Gastrocnemius medialis (tissue), 4 donors: ENCODE measurements at regions not wholly inside any gene's neighbourhood (a gene's known extent, or its start where the extent isn't known, plus 50 kb on each side); places are given as distances from the start of the nearest gene placed in this dataset.
"Not testable (repeated sequence)": the region's sequence is repeated elsewhere in the genome, so short reads cannot be mapped to it uniquely, and the experiment has no call there.

ENCODE experiments used
- ATAC-seq, 2 donors: fragments of 150-250 bp; one replicate each; pipeline ENCODE4 v1.9.1; 2016
- DNase-seq, 2 donors: peaks; one replicate each; pipeline ENCODE4 v3.0.0-alpha.2; 2019
- H3K27ac ChIP-seq, 4 donors: fragments of 200-600 bp; sonication (generic); 1 replicate in 1 of 4; 2 replicates in 3 of 4; pipeline ENCODE4 v1.5.1; 2016 to 2018; ENCODE audit warnings: mild to moderate bottlenecking in 2 of 4, moderate library complexity in 1 of 4
- H3K27me3 ChIP-seq, 3 donors: fragments of 200-600 bp; sonication (generic) in 2 of 3; 1 replicate in 1 of 3; 2 replicates in 2 of 3; pipeline versions ENCODE4 v1.5.1 to v1.6.0; 2016 to 2019; ENCODE audit warnings: mild to moderate bottlenecking in 1 of 3, moderate library complexity in 1 of 3
- H3K36me3 ChIP-seq, 2 donors: fragments of 200-600 bp; sonication (generic) in 1 of 2; one replicate each; pipeline ENCODE4 v1.5.1; 2017 to 2018
- H3K4me1 ChIP-seq, 2 donors: fragments of 200-600 bp; sonication (generic) in 1 of 2; one replicate each; pipeline ENCODE4 v1.5.1; 2016 to 2017; ENCODE audit warnings: mild to moderate bottlenecking in 2 of 2
- H3K4me3 ChIP-seq, 4 donors: fragments of 200-600 bp; sonication (generic) in 3 of 4; 1 replicate in 1 of 4; 2 replicates in 3 of 4; pipeline ENCODE4 v1.5.1; 2016 to 2019; ENCODE audit warnings: mild to moderate bottlenecking in 2 of 4
- H3K9me3 ChIP-seq, 3 donors: fragments of 200-600 bp; sonication (generic) in 2 of 3; 1 replicate in 1 of 3; 2 replicates in 2 of 3; pipeline ENCODE4 v1.5.1; 2016 to 2019
- POLR2A ChIP-seq, 2 donors: fragments of 450-650 bp; IDR thresholded peaks; one replicate each; pipeline ENCODE4 v1.6.1; 2017; ENCODE audit warnings: antibody characterized with exemption in 2 of 2, mild to moderate bottlenecking in 2 of 2, moderate library complexity in 2 of 2
- in situ Hi-C, 4 donors: fragments of 200-750 bp; cut with MboI; loops; one replicate each; pipeline versions ENCODE4 v1.15.0 to v1.8.0; 2017; ENCODE audit warnings: low sequenced_read_pairs in 4 of 4
- intact Hi-C: fragments of 100-400 bp; cut with DNase I; formaldehyde crosslinking; loops from one replicate; pipeline ENCODE4 v1.15.1; 2023; ENCODE audit warnings: low total_unique reads
- TF ChIP-seq, protein P1 (sequence below), 5 experiments: fragments of 450-650 bp in 3 of 5; fragments of 200-600 bp in 2 of 5; sonication (generic) in 2 of 5; IDR thresholded peaks in 4 of 5; conservative IDR thresholded peaks in 1 of 5; 1 replicate in 4 of 5; 2 replicates in 1 of 5; pipeline ENCODE4 v1.5.1; 2016 to 2019; ENCODE audit warnings: antibody characterized with exemption in 5 of 5, mild to moderate bottlenecking in 3 of 5, moderate library complexity in 3 of 5

DNA sequence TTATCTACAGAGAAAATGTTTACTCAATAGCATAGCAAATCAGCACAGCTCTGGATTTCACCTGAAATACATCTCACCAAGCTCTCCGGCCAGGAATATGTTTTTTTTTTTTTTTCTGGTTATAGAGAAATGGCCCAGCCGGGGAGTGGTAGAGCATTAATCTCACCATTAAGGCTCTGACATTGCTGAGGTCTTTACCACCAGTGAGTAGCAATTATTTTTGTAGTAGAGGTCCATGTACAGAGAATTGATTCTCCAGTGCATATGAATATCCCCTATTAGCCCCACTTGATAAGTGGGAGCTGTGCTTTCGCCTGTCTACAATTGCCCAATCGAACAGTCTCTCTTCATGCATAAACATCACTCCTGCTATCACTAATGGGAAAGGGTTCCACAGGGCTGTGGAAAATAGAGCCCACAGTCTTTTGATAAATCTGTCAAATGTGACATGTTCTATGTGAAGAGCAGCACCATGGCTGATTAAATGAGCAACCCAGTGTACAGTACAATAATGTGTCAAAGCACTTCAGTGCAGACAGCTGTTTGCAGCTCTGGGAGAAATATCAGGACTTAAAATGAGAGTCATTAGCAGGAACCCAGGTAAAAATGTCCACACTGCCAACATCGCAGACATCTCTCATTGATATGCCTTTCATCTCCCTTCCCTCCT is 227.1 kb upstream of the ID4 start:
- no peak for DNase-seq
- no peak for ATAC-seq
- Histone ChIP-seq H3K27ac (no peak overlapping the region), H3K9me3 (no peaks in the 10 kb centered on the region), H3K4me1 (no peaks in the 10 kb centered on the region), H3K36me3 (no peaks in the 10 kb centered on the region), H3K4me3 (no peak overlapping the region), H3K27me3 (no peaks in the 10 kb centered on the region)
- TF ChIP-seq POLR2A (IDR thresholded peaks at IDR 0.05): no peak
- TF ChIP-seq, protein P1, sequence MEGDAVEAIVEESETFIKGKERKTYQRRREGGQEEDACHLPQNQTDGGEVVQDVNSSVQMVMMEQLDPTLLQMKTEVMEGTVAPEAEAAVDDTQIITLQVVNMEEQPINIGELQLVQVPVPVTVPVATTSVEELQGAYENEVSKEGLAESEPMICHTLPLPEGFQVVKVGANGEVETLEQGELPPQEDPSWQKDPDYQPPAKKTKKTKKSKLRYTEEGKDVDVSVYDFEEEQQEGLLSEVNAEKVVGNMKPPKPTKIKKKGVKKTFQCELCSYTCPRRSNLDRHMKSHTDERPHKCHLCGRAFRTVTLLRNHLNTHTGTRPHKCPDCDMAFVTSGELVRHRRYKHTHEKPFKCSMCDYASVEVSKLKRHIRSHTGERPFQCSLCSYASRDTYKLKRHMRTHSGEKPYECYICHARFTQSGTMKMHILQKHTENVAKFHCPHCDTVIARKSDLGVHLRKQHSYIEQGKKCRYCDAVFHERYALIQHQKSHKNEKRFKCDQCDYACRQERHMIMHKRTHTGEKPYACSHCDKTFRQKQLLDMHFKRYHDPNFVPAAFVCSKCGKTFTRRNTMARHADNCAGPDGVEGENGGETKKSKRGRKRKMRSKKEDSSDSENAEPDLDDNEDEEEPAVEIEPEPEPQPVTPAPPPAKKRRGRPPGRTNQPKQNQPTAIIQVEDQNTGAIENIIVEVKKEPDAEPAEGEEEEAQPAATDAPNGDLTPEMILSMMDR (IDR thresholded peaks at IDR 0.05 in 4 of 5, conservative IDR thresholded peaks at IDR 0.05 in 1 of 5): no peak
- in situ Hi-C loops: no loop called here
- intact Hi-C loops: no loop called here

DNA sequence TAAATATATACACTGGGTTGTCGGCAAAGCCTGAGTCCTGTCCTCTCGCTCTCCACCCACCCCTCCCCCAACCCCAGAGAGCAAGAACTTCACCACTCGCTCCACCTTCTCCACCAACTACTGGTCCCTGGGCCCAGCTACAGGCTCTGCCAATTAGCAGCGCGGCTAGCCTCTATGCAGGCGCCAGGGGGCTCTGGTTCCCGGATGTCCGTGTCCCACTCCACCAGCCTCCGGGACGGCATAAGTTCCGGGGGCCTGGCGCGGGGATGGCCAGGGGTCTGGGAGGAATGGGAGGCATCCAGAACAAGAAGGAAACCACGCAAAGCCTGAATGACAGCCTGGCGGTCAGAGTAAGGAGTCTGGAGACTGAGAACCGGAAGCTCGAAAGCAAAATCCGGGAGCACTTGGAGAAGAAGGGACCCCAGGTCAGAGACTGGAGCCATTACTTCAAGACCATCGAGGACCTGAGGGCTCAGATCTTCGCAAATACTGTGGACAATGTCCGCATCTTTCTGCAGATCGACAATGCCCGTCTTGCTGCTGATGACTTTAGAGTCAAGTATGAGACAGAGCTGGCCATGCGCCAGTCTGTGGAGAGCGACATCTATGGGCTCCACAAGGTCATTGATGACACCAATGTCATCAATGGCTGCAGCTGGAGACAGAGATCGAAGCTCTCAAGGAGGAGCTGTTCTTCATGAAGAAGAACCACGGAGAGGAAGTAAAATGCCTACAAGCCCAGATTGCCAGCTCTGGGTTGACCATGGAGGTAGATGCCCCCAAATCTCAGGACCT is 224.3 kb upstream of the ID4 start:
- H3K36me3 ChIP-seq, intact Hi-C loops, H3K27ac ChIP-seq, DNase-seq, ATAC-seq, H3K27me3 ChIP-seq, H3K9me3 ChIP-seq, H3K4me3 ChIP-seq, H3K4me1 ChIP-seq, in situ Hi-C loops: not testable (repeated sequence)

DNA sequence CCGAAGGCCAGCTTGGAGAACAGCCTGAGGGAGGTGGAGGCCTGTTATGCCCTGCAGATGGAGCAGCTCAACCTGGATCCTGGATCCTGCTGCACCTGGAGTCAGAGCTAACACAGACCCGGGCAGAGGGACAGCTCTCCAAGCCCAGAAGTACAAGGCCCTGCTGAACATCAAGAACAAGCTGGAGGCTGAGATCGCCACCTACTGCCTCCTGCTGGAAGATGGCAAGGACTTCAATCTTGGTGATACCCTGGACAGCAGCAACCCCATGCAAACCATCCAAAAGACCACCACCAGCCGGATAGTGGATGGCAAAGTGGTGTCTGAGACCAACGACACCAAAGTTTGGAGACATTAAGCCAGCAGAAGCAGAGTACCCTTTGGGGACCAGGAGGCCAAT is 223.5 kb upstream of the ID4 start:
- Histone ChIP-seq H3K9me3 (no peaks in the 10 kb centered on the region), H3K4me1 (no peaks in the 10 kb centered on the region), H3K27me3 (no peaks in the 10 kb centered on the region), H3K36me3 (no peaks in the 10 kb centered on the region), H3K4me3 (no peak overlapping the region), H3K27ac (no peak overlapping the region)
- in situ Hi-C loops (no loop called here), intact Hi-C loops (no loop called here)
- no peak for ATAC-seq
- DNase-seq: no peak
- TF ChIP-seq, protein P1 (IDR thresholded peaks at IDR 0.05 in 4 of 5, conservative IDR thresholded peaks at IDR 0.05 in 1 of 5): no peak
- TF ChIP-seq POLR2A (IDR thresholded peaks at IDR 0.05): no peak

DNA sequence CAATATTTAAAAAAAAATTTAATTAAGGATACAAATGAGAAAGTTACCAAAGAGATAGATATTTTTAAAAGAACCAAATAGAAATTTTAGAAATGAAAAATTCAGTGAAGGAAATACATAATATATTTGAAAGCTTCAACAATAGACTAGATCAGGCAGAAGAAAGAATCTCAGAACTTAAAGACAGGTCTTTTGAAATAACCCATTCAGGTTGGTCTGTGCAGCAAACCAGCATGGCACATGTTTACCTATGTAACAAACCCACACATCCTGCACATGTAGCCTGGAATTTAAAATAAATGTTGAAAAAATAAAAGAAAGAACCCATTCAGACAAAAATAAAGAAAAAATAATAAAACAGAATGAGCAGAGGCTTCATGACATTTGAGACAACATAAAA is 221.1 kb upstream of the ID4 start:
- H3K9me3 ChIP-seq: no peaks in the 10 kb centered on the region
- no peaks in the 10 kb centered on the region for H3K27me3 ChIP-seq
- TF ChIP-seq POLR2A (IDR thresholded peaks at IDR 0.05): no peak
- TF ChIP-seq, protein P1 (IDR thresholded peaks at IDR 0.05 in 4 of 5, conservative IDR thresholded peaks at IDR 0.05 in 1 of 5): no peak
- DNase-seq: no peak
- no peaks in the 10 kb centered on the region for H3K36me3 ChIP-seq
- no peak for ATAC-seq
- intact Hi-C loops: no loop called here
- no peak overlapping the region for H3K4me3 ChIP-seq
- no peaks in the 10 kb centered on the region for H3K4me1 ChIP-seq
- in situ Hi-C loops: no loop called here
- H3K27ac ChIP-seq: no peak overlapping the region

DNA sequence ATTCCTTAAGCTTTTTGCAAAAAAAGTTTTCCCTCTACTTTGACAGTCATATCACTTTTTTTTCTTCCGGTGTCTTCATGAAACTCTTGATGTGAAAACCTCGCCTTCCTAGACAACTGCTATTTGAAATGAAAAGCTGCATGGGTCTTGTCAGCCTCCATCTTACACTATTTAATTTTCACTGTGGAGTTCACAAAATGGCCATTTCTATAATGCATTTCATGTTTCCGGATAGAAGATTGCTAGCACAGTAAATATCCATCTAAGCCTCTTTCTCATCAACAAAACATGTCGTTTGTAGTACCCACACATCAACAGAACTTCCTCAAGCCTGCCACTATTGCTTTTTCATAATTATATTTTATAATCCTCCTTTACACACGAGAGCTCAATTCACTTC is 204.9 kb upstream of the ID4 start:
- DNase-seq: no peak
- TF ChIP-seq POLR2A (IDR thresholded peaks at IDR 0.05): no peak
- TF ChIP-seq, protein P1 (IDR thresholded peaks at IDR 0.05 in 4 of 5, conservative IDR thresholded peaks at IDR 0.05 in 1 of 5): no peak
- in situ Hi-C loops (no loop called here), intact Hi-C loops (no loop called here)
- H3K4me3 ChIP-seq: no peak overlapping the region
- no peak overlapping the region for H3K27ac ChIP-seq
- no peaks in the 10 kb centered on the region for H3K4me1 ChIP-seq
- no peaks in the 10 kb centered on the region for H3K36me3 ChIP-seq
- no peaks in the 10 kb centered on the region for H3K27me3 ChIP-seq
- H3K9me3 ChIP-seq: no peaks in the 10 kb centered on the region
- no peak for ATAC-seq
